K562 (cell line): ENCODE measurements at regions not wholly inside any gene's neighbourhood (a gene's known extent, or its start where the extent isn't known, plus 50 kb on each side); places are given as distances from the start of the nearest gene placed in this dataset.
"Not testable (repeated sequence)": the region's sequence is repeated elsewhere in the genome, so short reads cannot be mapped to it uniquely, and the experiment has no call there.

Source experiments
- ATAC-seq: fragments of 200-7000 bp; cut with Tn5 transposase; 3 replicates; pipeline ENCODE4 v1.9.1; 2020; ENCODE audit warnings: moderate library complexity
- BruUV-seq: library from RNA; stranded (reverse); fragments of 400-500 nt; replicated peaks from 2 replicates; lab custom pipeline; 2021; lab: Mats Ljungman, UMichigan
- CTCF ChIA-PET: fragments of 300-600 bp; formaldehyde crosslinking; extraction: SDS; loops from one replicate; lab custom pipeline; 2021; ENCODE audit warnings: low intra/inter-chr PET ratio; lab: Yijun Ruan, JAX
- POLR2A ChIA-PET: fragments of 300-600, 350-650 bp; sonication (Branson Sonifier 250); formaldehyde crosslinking; extraction: SDS; loops from one replicate; lab custom pipeline; 2021; ENCODE audit warnings: antibody characterized with exemption, inconsistent platforms; lab: Yijun Ruan, JAX
- DNase-seq, 4 experiments: peaks; one replicate each; pipeline versions ENCODE4 v3.0.0 to v3.0.0-alpha.2; 2011 to 2018; ENCODE audit warnings: low spot score in 3 of 4, mixed read lengths in 3 of 4; ENCODE audit errors: extremely low read depth in 1 of 4
- FAIRE-seq: peaks from 2 replicates; lab custom pipeline; 2011; peaks lifted over from hg19 to GRCh38; lab: Jason Lieb, UNC
- H2AFZ ChIP-seq: 2 replicates; pipeline ENCODE4 v1.6.0; 2011; ENCODE audit warnings: low read depth, low read length, control low read depth, inconsistent platforms
- H3K27ac ChIP-seq: fragments of 200-600 bp; 3 replicates; pipeline ENCODE4 v1.8.0; 2011; ENCODE audit warnings: low read depth, mild to moderate bottlenecking, control low read depth, inconsistent platforms, low read length, moderate library complexity, mixed read lengths; ENCODE audit errors: extremely low read depth
- H3K27me3 ChIP-seq, 2 experiments: fragments of 300-600 bp in 1 of 2; 2 replicates in 1 of 2; 3 replicates in 1 of 2; pipeline versions ENCODE4 v1.6.0 to v1.8.0; 2011; ENCODE audit warnings: inconsistent platforms in 2 of 2, low read length in 2 of 2, mild to moderate bottlenecking in 1 of 2, mixed read lengths in 1 of 2, moderate library complexity in 1 of 2; ENCODE audit not compliant: control insufficient read depth in 2 of 2, insufficient read depth in 2 of 2
- H3K36me3 ChIP-seq: fragments of 300-600 bp; 3 replicates; pipeline ENCODE4 v1.8.0; 2011; ENCODE audit warnings: mild to moderate bottlenecking, low read length, inconsistent platforms; ENCODE audit not compliant: control insufficient read depth, insufficient read depth
- H3K4me1 ChIP-seq, 2 experiments: fragments of 200-600 bp in 1 of 2; replicated peaks in 1 of 2; 2 replicates in 1 of 2; 3 replicates in 1 of 2; pipeline versions ENCODE4 v1.5.1 to v1.8.0; 2011; ENCODE audit warnings: inconsistent platforms in 2 of 2, low read length in 2 of 2, mild to moderate bottlenecking in 1 of 2, mixed read lengths in 1 of 2, moderate library complexity in 1 of 2; ENCODE audit not compliant: control insufficient read depth in 2 of 2, insufficient read depth in 2 of 2
- H3K4me2 ChIP-seq: 2 replicates; pipeline ENCODE4 v1.6.1; 2011; ENCODE audit warnings: low read length, control low read depth, inconsistent platforms, mixed read lengths; ENCODE audit not compliant: insufficient read depth
- H3K4me3 ChIP-seq: fragments of 200-600 bp; sonication (generic), shearing (Covaris generic); 2 replicates; pipeline ENCODE4 v1.5.1; 2016; ENCODE audit warnings: control low read depth, inconsistent platforms
- H3K79me2 ChIP-seq: fragments of 200-600 bp; 3 replicates; pipeline ENCODE4 v1.8.0; 2011; ENCODE audit warnings: low read length, inconsistent platforms; ENCODE audit not compliant: control insufficient read depth, insufficient read depth
- H3K9ac ChIP-seq, 2 experiments: 2 replicates each; pipeline versions ENCODE4 v1.6.0 to v1.6.1; 2011; ENCODE audit warnings: low read depth in 2 of 2, low read length in 2 of 2, control low read depth in 1 of 2, inconsistent platforms in 1 of 2, mild to moderate bottlenecking in 1 of 2, mixed read lengths in 1 of 2; ENCODE audit not compliant: insufficient read depth in 1 of 2
- H3K9me1 ChIP-seq: one replicate; pipeline ENCODE4 v1.6.0; 2011; ENCODE audit warnings: inconsistent platforms, mild to moderate bottlenecking, low read length, moderate library complexity; ENCODE audit not compliant: control insufficient read depth, insufficient read depth
- H3K9me3 ChIP-seq: replicated peaks from 2 replicates; pipeline ENCODE4 v1.5.1; 2011; ENCODE audit warnings: low read depth, low read length, inconsistent platforms; ENCODE audit not compliant: control insufficient read depth, insufficient read depth
- H4K20me1 ChIP-seq: replicated peaks from 2 replicates; pipeline ENCODE4 v1.6.1; 2011; ENCODE audit warnings: low read length, inconsistent platforms, mixed read lengths; ENCODE audit not compliant: control insufficient read depth, insufficient read depth
- ASH1L ChIP-seq: fragments of 450-650 bp; IDR thresholded peaks from 2 replicates; pipeline ENCODE4 v1.6.1; 2018; ENCODE audit warnings: borderline replicate concordance, mild to moderate bottlenecking, low read depth; ENCODE audit not compliant: partially characterized antibody
- CREBBP ChIP-seq: IDR thresholded peaks from one replicate; pipeline ENCODE4 v1.6.1; 2012; ENCODE audit warnings: low read depth, mild to moderate bottlenecking, control low read depth, inconsistent platforms, low read length
- FOXA1 ChIP-seq: fragments of 450-650 bp; IDR thresholded peaks from 2 replicates; pipeline ENCODE4 v1.6.1; 2016; ENCODE audit warnings: mild to moderate bottlenecking, borderline replicate concordance
- HIVEP1 ChIP-seq: fragments of 250-450 bp; sonication (Bioruptor Pico); IDR thresholded peaks from 2 replicates; pipeline ENCODE4 v1.4.0; 2020; ENCODE audit warnings: mild to moderate bottlenecking
- HOXB6 ChIP-seq: fragments of 250-450 bp; sonication (Bioruptor Pico); IDR thresholded peaks from 2 replicates; pipeline ENCODE4 v1.5.1; 2022; ENCODE audit warnings: mild to moderate bottlenecking, borderline replicate concordance
- MEF2D ChIP-seq: conservative IDR thresholded peaks from 2 replicates; pipeline ENCODE4 v1.6.1; 2016; ENCODE audit warnings: low read depth, missing genetic modification characterization, missing compliant biosample characterization
- SMARCA5 ChIP-seq: fragments of 450-650 bp; IDR thresholded peaks from 2 replicates; pipeline ENCODE4 v1.6.1; 2016
- XRCC3 ChIP-seq: fragments of 450-650 bp; IDR thresholded peaks from 2 replicates; pipeline ENCODE4 v1.6.1; 2017; ENCODE audit warnings: mild to moderate bottlenecking, moderate library complexity
- ZNF197 ChIP-seq: fragments of 200-800 bp; sonication (Bioruptor generic); IDR thresholded peaks from 2 replicates; pipeline ENCODE4 v1.6.1; 2016; ENCODE audit warnings: low read depth, missing genetic modification characterization, missing compliant biosample characterization
- ZNF23 ChIP-seq: fragments of 250-450 bp; sonication (Bioruptor Pico); IDR thresholded peaks from 2 replicates; pipeline ENCODE4 v1.4.0; 2020; ENCODE audit warnings: mild to moderate bottlenecking
- WGBS: fragments of 100-300 bp; shearing (Covaris generic); methylation state at CpG from one replicate; pipeline ENCODE4 v1.1.6; 2016; ENCODE audit warnings: low coverage, mixed read lengths; ENCODE audit not compliant: insufficient coverage; ENCODE audit errors: missing lambda C conversion rate; 5-methylcytosine and 5-hydroxymethylcytosine counted together
- in situ Hi-C: fragments of 300-500 bp; cut with MboI; formaldehyde crosslinking; loops from 4 replicates; pipeline ENCODE4 v1.15.0; 2018; ENCODE audit warnings: inconsistent platforms, mixed read lengths
- intact Hi-C: fragments of 100-400 bp; cut with micrococcal nuclease; formaldehyde crosslinking; loops from 2 replicates; pipeline ENCODE4 v1.14.2; 2022
- TF ChIP-seq, protein P1 (sequence below): fragments of 450-650 bp; IDR thresholded peaks from 2 replicates; pipeline ENCODE4 v1.6.1; 2014; ENCODE audit warnings: low read depth, mild to moderate bottlenecking, moderate library complexity, borderline replicate concordance
- TF ChIP-seq, protein P2 (sequence below): fragments of 250-450 bp; sonication (Bioruptor Pico); IDR thresholded peaks from 2 replicates; pipeline ENCODE4 v1.5.0; 2022; ENCODE audit warnings: mild to moderate bottlenecking

DNA sequence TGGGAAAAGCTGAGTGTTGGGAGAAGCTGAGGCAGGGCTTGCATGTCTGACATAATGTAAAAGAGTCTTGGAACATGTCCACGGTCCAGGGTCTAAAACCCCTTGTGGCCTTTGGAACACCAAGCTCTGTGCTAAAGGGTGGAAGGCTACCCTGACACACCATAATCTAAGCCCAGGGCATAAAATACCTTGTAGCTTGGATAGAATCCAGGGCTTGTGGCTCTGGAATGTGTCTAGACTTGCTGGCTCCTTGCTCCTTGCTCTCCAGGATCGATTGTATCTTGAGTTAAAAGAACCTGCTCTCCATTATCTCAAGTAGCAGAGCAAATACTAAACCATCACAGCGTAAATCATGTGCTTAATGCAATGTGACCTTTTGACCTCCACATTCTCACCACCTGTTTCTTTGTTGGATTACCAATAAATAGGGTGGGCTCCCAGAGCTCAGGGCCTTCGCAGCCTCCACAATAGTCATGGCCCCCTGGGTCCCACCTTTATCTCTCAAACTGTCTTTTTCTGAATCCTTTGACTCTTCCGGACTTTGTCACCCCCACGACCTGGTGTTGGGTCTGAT lies 232.6 kb upstream of the CHORDC1 start:
- H3K36me3 ChIP-seq, BruUV-seq, CTCF ChIA-PET, H3K27ac ChIP-seq, H4K20me1 ChIP-seq, H3K4me3 ChIP-seq, ATAC-seq, FAIRE-seq, H3K9ac ChIP-seq, H3K79me2 ChIP-seq, H2AFZ ChIP-seq, H3K4me1 ChIP-seq, DNase-seq, in situ Hi-C loops, POLR2A ChIA-PET, H3K4me2 ChIP-seq, H3K9me1 ChIP-seq, H3K9me3 ChIP-seq, H3K27me3 ChIP-seq: not testable (repeated sequence)
- WGBS: 0% methylated on average over 6 of the region's 6 CpGs
- intact Hi-C loops: loop anchor here (10.0 kb wide), 1 partner anchor 171 kb away; no protein-coding TSS in a partner anchor

DNA sequence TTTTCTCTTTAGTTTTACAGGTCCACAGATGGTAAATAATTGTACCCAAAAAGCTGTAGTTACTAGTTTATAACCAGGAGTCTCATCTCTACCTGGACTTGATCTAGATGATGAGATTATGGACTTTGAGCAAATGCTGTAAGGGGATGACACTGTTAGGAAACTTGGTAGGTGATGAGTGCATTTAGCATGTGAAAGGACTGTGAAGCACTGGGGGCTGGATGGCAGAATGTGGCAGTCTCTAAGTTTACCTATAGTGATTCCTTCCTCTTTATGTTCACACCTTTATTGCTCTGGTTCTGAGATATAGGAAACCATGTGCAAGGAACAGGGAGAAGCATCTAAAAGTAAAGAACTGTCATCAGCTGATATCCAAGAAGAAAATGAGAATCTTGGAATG lies 230.7 kb upstream of the CHORDC1 start:
- Histone ChIP-seq H3K36me3 (no peaks in the 10 kb centered on the region), H4K20me1 (no peaks in the 10 kb centered on the region), H3K79me2 (no peaks in the 10 kb centered on the region), H3K9ac (no peak overlapping the region), H2AFZ (no peak overlapping the region), H3K4me3 (no peak overlapping the region), H3K9me1 (no peaks in the 10 kb centered on the region), H3K4me1 (no peaks in the 10 kb centered on the region), H3K27ac (no peak overlapping the region), H3K4me2 (no peak overlapping the region), H3K9me3 (no peaks in the 10 kb centered on the region; the same call in 1 of the 2 replicates), H3K27me3 (no peaks in the 10 kb centered on the region)
- FAIRE-seq (no peak), ATAC-seq (no peak), DNase-seq (no peak)
- ChIA-PET POLR2A (no interaction called here), CTCF (no interaction called here)
- in situ Hi-C loops: no loop called here
- BruUV-seq: no TSS peak
- intact Hi-C loops: loop anchor here (10.0 kb wide), 1 partner anchor 169 kb away; no protein-coding TSS in a partner anchor
- TF ChIP-seq HIVEP1 (CRISPR knock-in tag) (no peak), XRCC3 (no peak), ASH1L (no peak), FOXA1 (no peak), MEF2D (tag) (no peak), HOXB6 (no peak), ZNF23 (CRISPR knock-in tag) (no peak), ZNF197 (no peak), SMARCA5 (no peak), CREBBP (no peak)
- TF ChIP-seq, protein P1, sequence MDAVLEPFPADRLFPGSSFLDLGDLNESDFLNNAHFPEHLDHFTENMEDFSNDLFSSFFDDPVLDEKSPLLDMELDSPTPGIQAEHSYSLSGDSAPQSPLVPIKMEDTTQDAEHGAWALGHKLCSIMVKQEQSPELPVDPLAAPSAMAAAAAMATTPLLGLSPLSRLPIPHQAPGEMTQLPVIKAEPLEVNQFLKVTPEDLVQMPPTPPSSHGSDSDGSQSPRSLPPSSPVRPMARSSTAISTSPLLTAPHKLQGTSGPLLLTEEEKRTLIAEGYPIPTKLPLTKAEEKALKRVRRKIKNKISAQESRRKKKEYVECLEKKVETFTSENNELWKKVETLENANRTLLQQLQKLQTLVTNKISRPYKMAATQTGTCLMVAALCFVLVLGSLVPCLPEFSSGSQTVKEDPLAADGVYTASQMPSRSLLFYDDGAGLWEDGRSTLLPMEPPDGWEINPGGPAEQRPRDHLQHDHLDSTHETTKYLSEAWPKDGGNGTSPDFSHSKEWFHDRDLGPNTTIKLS: no peak
- TF ChIP-seq, protein P2, sequence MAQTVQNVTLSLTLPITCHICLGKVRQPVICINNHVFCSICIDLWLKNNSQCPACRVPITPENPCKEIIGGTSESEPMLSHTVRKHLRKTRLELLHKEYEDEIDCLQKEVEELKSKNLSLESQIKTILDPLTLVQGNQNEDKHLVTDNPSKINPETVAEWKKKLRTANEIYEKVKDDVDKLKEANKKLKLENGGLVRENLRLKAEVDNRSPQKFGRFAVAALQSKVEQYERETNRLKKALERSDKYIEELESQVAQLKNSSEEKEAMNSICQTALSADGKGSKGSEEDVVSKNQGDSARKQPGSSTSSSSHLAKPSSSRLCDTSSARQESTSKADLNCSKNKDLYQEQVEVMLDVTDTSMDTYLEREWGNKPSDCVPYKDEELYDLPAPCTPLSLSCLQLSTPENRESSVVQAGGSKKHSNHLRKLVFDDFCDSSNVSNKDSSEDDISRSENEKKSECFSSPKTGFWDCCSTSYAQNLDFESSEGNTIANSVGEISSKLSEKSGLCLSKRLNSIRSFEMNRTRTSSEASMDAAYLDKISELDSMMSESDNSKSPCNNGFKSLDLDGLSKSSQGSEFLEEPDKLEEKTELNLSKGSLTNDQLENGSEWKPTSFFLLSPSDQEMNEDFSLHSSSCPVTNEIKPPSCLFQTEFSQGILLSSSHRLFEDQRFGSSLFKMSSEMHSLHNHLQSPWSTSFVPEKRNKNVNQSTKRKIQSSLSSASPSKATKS: no peak
